Activated naive CD8-positive, alpha-beta T cell treated with anti-CD3 and anti-CD28 coated beads, Interleukin-2, amount 50 U/mL, for 16 hours (primary cell): ENCODE measurements at regions not wholly inside any gene's neighbourhood (a gene's known extent, or its start where the extent isn't known, plus 50 kb on each side); places are given as distances from the start of the nearest gene placed in this dataset.

Experiments used
- DNase-seq: peaks from one replicate; pipeline ENCODE4 v3.0.0-alpha.2; 2020; ENCODE audit warnings: low read depth, low spot score

GRCh38 chr4:153988492-153989363 lies 199.8 kb upstream of the SFRP2 start:
- no peak for DNase-seq

GRCh38 chr4:153987291-153987690 lies 198.4 kb upstream of the SFRP2 start:
- DNase-seq: no peak

- no peak for DNase-seq
Measured at GRCh38 chr4:153976954-153977353, 188.1 kb upstream of the SFRP2 start.

GRCh38 chr4:153974452-153974851 lies 185.6 kb upstream of the SFRP2 start:
- DNase-seq: no peak

DNA sequence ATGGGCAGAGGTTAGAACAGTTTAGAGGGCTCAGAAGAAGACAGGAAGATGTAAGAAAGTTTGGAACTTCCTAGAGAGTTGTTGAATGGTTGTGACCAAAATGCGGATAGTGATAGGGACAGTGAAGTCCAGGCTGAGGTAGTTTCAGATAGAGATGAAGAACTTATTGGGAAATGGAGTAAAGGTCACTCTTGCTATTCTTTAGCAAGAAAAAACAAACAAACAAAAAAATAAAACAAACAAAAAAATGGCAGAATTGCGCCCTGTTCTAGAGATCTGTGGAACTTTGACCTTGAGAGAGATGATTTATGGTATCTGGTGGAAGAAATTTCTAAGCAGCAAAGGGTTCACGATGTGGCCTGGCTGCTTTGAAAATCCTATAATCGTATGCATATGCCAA lies 185.1 kb upstream of the SFRP2 start:
- DNase-seq: no peak

DNA sequence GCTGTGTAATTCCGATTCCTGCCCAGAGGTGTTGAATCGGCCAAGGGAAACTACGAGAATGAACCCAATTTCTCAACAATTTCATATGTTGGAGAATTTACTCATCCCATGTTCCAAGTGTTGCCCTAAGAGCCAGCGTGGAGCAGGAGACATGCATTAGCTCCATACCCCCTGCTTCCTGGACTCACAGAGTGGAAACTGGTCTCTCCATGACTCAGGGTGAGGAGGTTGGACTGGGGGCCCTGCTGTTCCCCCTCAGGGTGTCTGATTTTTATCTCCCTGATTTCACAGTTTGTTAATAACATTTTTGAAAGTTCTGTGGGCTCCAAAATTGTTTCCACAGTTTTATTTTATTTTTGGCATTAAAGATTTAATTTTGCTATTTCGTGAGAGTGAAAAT lies 183.0 kb upstream of the SFRP2 start:
- no peak for DNase-seq

DNA sequence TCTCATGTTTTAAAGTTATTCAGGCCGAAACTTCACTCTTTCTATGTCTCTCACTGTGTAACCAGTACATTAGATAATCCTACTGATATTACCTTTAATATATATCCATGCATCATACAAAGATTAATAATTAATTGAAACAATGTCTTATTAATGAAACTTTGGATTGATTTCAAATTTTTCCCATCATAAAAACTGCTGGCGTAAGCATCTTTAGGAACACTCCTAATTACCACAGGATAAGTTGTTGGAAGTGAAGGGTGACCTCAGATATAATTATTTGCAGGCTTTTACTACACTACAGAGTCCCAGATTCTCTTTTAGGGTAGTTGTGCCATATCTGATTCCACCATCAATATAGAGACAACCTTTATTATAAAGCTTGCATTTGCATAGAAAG lies 181.3 kb upstream of the SFRP2 start:
- DNase-seq: no peak

DNA sequence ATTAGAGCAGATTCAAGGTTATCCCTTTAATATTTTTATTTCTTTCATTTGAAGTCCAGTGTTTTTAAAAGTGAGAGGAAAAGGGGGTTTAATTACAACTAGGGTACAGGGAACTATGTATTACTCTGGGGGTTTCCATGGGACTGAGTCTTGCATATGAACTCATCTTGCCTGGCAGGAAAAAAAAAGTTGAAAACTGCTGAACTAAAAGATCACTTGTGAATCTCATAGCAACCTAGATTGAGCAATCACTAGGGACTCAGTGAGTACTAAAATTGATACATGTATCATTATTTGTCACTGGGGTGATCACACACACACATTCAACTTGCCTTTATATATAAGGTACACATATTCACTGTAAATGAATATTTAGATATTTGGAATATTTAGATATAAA lies 180.7 kb upstream of the SFRP2 start:
- no peak for DNase-seq

- DNase-seq: no peak
Measured at GRCh38 chr4:153966641-153967040, 177.8 kb upstream of the SFRP2 start.

DNA sequence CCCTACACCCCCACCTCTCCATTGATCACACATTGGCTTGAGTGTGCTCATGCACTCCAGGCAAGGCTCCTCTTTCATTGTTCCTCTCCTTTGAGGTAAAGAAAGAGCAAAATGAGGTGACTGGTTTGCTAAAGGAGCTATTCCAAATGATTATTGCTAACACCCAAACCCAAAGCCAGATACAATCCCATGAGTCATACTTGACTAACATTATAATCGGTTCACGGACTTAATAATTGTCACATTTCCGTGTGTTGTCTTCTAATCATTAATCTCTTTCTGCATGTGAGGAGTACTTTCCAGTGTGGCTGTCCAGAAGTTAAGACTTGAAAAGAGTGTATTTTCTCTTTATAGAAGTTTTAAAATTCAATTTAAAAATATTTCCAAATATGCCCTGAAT lies 174.3 kb upstream of the SFRP2 start:
- no peak for DNase-seq

DNA sequence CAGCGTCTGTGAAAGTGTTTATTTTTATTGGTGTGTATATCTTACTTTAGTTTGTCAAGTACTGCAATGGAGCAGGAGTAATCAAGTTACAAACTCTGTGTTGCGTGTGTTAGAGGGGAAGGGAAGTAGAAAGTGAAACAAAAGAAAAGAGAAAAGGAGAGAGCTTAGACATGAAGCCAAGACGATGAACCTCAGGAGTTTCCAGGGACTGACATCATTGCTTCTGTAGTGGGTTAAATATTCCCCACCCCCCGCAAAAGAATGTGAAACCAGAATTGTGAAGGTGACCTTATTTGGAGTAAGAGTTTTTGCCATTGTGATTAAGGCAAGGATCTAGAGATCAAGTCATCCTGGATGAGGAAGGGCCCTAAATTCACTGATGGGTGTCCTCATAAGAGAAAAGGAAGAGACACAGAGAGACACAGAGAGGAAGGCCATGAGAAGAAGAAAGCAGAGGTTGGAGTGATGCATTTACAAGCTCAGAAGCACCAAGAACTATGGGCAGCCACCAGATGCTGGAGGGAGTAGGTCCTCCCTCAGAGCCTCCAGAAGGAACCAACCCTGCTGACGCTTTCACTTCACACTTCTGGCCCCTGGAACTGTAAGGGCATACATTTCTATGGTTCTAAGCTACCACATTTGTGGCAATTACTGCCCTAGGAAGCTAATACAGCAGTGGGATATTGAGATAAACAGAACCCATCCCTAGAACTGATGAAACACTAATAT lies 173.6 kb upstream of the SFRP2 start:
- no peak for DNase-seq

- no peak for DNase-seq
Measured at GRCh38 chr4:153955327-153955726, 166.4 kb upstream of the SFRP2 start.

GRCh38 chr4:153954654-153955053 lies 165.8 kb upstream of the SFRP2 start:
- no peak for DNase-seq

GRCh38 chr4:153950100-153950979 lies 161.5 kb upstream of the SFRP2 start:
- DNase-seq: no peak

- DNase-seq: no peak
Measured at GRCh38 chr4:153948041-153948440, 159.2 kb upstream of the SFRP2 start.

- no peak for DNase-seq
Measured at GRCh38 chr4:153947124-153947523, 158.2 kb upstream of the SFRP2 start.

GRCh38 chr4:153945704-153946103 lies 156.8 kb upstream of the SFRP2 start:
- DNase-seq: no peak

DNA sequence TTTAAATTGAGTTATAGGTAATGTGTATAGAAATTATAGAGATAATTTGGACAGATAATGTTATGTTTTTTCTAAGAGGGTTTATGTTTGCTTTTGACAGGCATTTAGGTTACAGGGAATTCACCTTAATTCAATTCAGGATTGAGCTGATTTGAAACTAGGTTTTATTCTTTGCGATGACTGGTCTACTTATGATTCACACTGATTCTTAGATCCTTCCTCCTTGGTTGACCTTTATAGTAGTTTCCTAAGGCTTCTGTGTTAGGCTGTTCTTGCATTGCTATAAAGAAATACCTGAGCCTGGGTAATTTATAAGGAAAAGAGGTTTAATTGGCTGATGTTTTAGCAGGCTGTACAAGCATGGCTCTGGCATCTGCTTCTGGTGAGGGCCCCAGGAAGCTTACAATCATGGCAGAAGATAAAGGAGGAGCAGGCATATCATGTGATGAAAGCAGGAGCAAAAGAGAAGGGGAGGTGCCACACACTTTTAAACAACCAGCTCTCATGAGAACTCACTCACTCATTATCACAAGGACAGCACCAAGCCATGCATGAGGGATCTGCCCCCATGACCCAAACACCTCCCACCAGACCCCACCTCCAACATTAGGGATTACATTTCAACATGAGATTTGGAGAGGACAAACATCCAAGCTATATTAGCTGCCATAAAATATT lies 155.0 kb upstream of the SFRP2 start:
- DNase-seq: no peak

DNA sequence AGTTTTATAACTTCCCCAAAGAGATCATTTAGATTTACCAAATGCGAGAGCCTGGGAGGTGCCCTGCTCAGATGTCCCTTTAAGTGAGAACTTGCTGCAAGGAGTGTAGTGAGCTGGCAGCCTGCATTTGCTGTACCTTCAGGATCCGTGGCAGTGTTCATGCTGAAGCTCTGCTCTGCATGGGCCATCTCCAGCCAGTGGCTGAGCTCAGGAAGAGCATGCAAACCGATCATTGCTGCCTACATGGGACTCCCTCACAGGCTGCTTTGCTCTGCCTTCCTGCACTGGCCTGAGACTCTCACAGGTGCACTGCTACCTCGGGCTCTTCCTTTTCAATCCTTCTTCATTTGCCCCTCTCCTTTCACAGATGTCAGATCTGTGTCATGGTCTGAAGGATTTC lies 152.0 kb upstream of the SFRP2 start:
- no peak for DNase-seq

- no peak for DNase-seq
Measured at GRCh38 chr4:153939570-153939969, 150.7 kb upstream of the SFRP2 start.

DNA sequence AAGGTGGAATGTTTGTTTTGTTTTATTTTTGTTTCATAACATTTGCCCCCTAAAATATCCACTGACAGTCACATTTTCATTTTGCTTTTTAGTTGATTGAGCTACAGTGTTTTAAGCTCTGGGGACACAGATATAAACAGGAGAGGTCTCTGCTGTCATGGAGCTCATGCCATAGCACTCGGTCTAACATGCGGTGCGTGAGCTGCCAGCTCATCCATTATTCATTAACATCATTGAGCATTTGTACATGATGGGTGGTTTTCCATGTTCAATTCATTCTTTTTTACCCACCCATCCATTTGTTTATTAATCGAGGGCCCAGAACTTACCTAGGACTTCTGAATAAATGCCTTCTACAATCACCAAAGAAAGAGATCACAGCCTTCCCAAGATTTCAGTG lies 150.1 kb upstream of the SFRP2 start:
- DNase-seq: no peak

DNA sequence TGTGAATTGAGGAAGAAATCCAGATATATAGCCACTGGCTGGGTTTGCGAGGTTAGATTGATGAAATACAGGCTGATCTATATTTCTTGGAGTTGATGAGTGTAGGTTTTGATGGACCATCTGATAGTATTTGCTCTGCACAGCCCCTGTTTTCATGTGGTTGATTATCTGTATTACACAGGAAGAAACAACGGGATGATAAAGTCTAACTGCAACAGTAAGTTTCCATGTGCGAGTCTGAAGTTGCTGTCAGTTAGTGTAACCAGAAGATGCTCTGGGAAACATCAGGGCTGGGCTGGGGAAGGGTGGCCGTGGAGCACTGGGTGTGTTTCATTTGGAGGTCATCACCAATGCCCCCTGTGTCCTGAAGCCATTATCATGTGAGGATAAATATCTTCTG lies 148.4 kb upstream of the SFRP2 start:
- DNase-seq: no peak
